Sigmoid colon (tissue), 6 donors: ENCODE measurements at regions not wholly inside any gene's neighbourhood (a gene's known extent, or its start where the extent isn't known, plus 50 kb on each side); places are given as distances from the start of the nearest gene placed in this dataset.

Experiments used
- DNase-seq: peaks from one replicate; pipeline ENCODE4 v3.0.0-alpha.2; 2019
- H3K27ac ChIP-seq, 4 donors: fragments of 200-600 bp; sonication (generic); one replicate each; pipeline ENCODE4 v1.5.1; 2016 to 2019; ENCODE audit warnings: mild to moderate bottlenecking in 1 of 4
- H3K27me3 ChIP-seq, 3 donors: fragments of 200-600 bp; sonication (generic); one replicate each; pipeline ENCODE4 v1.5.1; 2019; ENCODE audit warnings: mild to moderate bottlenecking in 1 of 3
- H3K36me3 ChIP-seq, 4 donors: fragments of 200-600 bp; sonication (generic); one replicate each; pipeline ENCODE4 v1.5.1; 2016 to 2019
- H3K4me1 ChIP-seq, 4 donors: fragments of 200-600 bp; sonication (generic); one replicate each; pipeline ENCODE4 v1.5.1; 2017 to 2019
- H3K4me3 ChIP-seq, 4 donors: fragments of 200-600 bp; sonication (generic); one replicate each; pipeline ENCODE4 v1.5.1; 2017 to 2019; ENCODE audit warnings: mild to moderate bottlenecking in 2 of 4, moderate library complexity in 1 of 4
- H3K9me3 ChIP-seq, 4 donors: fragments of 200-600 bp in 3 of 4; sonication (generic) in 3 of 4; one replicate each; pipeline versions ENCODE4 v1.5.1 to v1.6.1; 2013 to 2019
- CTCF ChIP-seq, 4 experiments: fragments of 450-650 bp in 3 of 4; fragments of 200-600 bp in 1 of 4; IDR thresholded peaks; one replicate each; pipeline ENCODE4 v1.5.1; 2016 to 2019; ENCODE audit warnings: antibody characterized with exemption in 4 of 4, mild to moderate bottlenecking in 3 of 4, moderate library complexity in 2 of 4
- EP300 ChIP-seq, 4 donors: sonication (generic); formaldehyde crosslinking; IDR thresholded peaks; one replicate each; pipeline ENCODE4 v1.6.1; 2017; ENCODE audit warnings: antibody characterized with exemption in 4 of 4
- POLR2A ChIP-seq, 2 donors: fragments of 450-650 bp; IDR thresholded peaks; one replicate each; pipeline ENCODE4 v1.6.1; 2016; ENCODE audit warnings: antibody characterized with exemption in 2 of 2, mild to moderate bottlenecking in 2 of 2, moderate library complexity in 2 of 2
- POLR2AphosphoS5 ChIP-seq, 4 donors: sonication (generic); formaldehyde crosslinking; IDR thresholded peaks; one replicate each; pipeline ENCODE4 v1.6.1; 2017; ENCODE audit warnings: antibody characterized with exemption in 4 of 4
- WGBS, 2 donors: extraction: QIAGEN DNeasy Blood & Tissue Kit; methylation state at CpG; one replicate each; pipeline ENCODE4 v1.1.7; 2013; 5-methylcytosine and 5-hydroxymethylcytosine counted together
- intact Hi-C: fragments of 100-400 bp; cut with DNase I; formaldehyde crosslinking; loops from one replicate; pipeline ENCODE4 v1.15.1; 2023
- donor health status: healthy with polysubstance abuse.
- donor health status: healthy.

GRCh38 chr1:230495076-230495475 lies 68.9 kb upstream of the PGBD5 start:
- no peak overlapping the region for H3K4me3 ChIP-seq
- 77 to 83% methylated on average over 4 of the region's 4 CpGs for WGBS, 2 donors
- H3K9me3 ChIP-seq, result no peaks in the 10 kb centered on the region
- no peaks in the 10 kb centered on the region for H3K27me3 ChIP-seq
- H3K4me1 ChIP-seq, result no peaks in the 10 kb centered on the region
- TF ChIP-seq POLR2AphosphoS5 (IDR thresholded peaks at IDR 0.05) (no peak), CTCF (IDR thresholded peaks at IDR 0.05) (no peak), EP300 (IDR thresholded peaks at IDR 0.05) (no peak), POLR2A (IDR thresholded peaks at IDR 0.05) (no peak)
- no peak overlapping the region for H3K27ac ChIP-seq
- no peak for DNase-seq
- H3K36me3 ChIP-seq, result no peaks in the 10 kb centered on the region
- intact Hi-C loops, result no loop called here

- no peaks in the 10 kb centered on the region for H3K27me3 ChIP-seq
- no peak overlapping the region for H3K4me3 ChIP-seq
- no peaks in the 10 kb centered on the region for H3K36me3 ChIP-seq
- WGBS, 2 donors, result 92 to 97% methylated on average over 1 of the region's 1 CpG
- no peaks in the 10 kb centered on the region for H3K9me3 ChIP-seq
- DNase-seq, result no peak
- no peak for TF ChIP-seq POLR2AphosphoS5 (IDR thresholded peaks at IDR 0.05)
- TF ChIP-seq CTCF (IDR thresholded peaks at IDR 0.05), result no peak
- TF ChIP-seq POLR2A (IDR thresholded peaks at IDR 0.05), result no peak
- TF ChIP-seq EP300 (IDR thresholded peaks at IDR 0.05), result no peak
- H3K27ac ChIP-seq, result no peak overlapping the region
- intact Hi-C loops, result no loop called here
- no peaks in the 10 kb centered on the region for H3K4me1 ChIP-seq
Observed at GRCh38 chr1:230494514-230494913, 68.4 kb upstream of the PGBD5 start.

GRCh38 chr1:230494026-230494425 lies 67.9 kb upstream of the PGBD5 start:
- H3K4me1 ChIP-seq, result no peaks in the 10 kb centered on the region
- no peak for DNase-seq
- H3K27ac ChIP-seq, result no peak overlapping the region
- no peaks in the 10 kb centered on the region for H3K36me3 ChIP-seq
- no peaks in the 10 kb centered on the region for H3K9me3 ChIP-seq
- intact Hi-C loops, result no loop called here
- no peaks in the 10 kb centered on the region for H3K27me3 ChIP-seq
- TF ChIP-seq EP300 (IDR thresholded peaks at IDR 0.05) (no peak), CTCF (IDR thresholded peaks at IDR 0.05) (no peak), POLR2A (IDR thresholded peaks at IDR 0.05) (no peak), POLR2AphosphoS5 (IDR thresholded peaks at IDR 0.05) (no peak)
- 82 to 91% methylated on average over 1 of the region's 1 CpG for WGBS, 2 donors
- H3K4me3 ChIP-seq, result no peak overlapping the region

- TF ChIP-seq EP300 (IDR thresholded peaks at IDR 0.05), result no peak
- TF ChIP-seq CTCF (IDR thresholded peaks at IDR 0.05), result no peak
- TF ChIP-seq POLR2AphosphoS5 (IDR thresholded peaks at IDR 0.05), result no peak
- TF ChIP-seq POLR2A (IDR thresholded peaks at IDR 0.05), result no peak
- no peaks in the 10 kb centered on the region for H3K27me3 ChIP-seq
- no peaks in the 10 kb centered on the region for H3K9me3 ChIP-seq
- intact Hi-C loops, result no loop called here
- no peaks in the 10 kb centered on the region for H3K36me3 ChIP-seq
- no peak overlapping the region for H3K27ac ChIP-seq
- no peak overlapping the region for H3K4me3 ChIP-seq
- WGBS, 2 donors, result 72 to 76% methylated on average over 3 of the region's 3 CpGs
- no peak for DNase-seq
- H3K4me1 ChIP-seq, result no peaks in the 10 kb centered on the region
Observed at GRCh38 chr1:230493264-230493663, 67.1 kb upstream of the PGBD5 start.

- intact Hi-C loops, result no loop called here
- 91 to 95% methylated on average over 2 of the region's 2 CpGs for WGBS, 2 donors
Observed at GRCh38 chr1:230490436-230490835, 64.3 kb upstream of the PGBD5 start.

More at GRCh38 chr1:230490436-230490835, 64.3 kb upstream of the PGBD5 start:
- no peak for DNase-seq
- no peaks in the 10 kb centered on the region for H3K9me3 ChIP-seq
- no peak overlapping the region for H3K27ac ChIP-seq
- no peak overlapping the region for H3K4me3 ChIP-seq
- no peaks in the 10 kb centered on the region for H3K4me1 ChIP-seq
- no peak for TF ChIP-seq POLR2A (IDR thresholded peaks at IDR 0.05)
- TF ChIP-seq EP300 (IDR thresholded peaks at IDR 0.05), result no peak
- H3K36me3 ChIP-seq, result no peaks in the 10 kb centered on the region
- H3K27me3 ChIP-seq, result no peaks in the 10 kb centered on the region
